Cardiac muscle cell (in vitro differentiated cells and primary cell): ENCODE measurements at regions not wholly inside any gene's neighbourhood (a gene's known extent, or its start where the extent isn't known, plus 50 kb on each side); places are given as distances from the start of the nearest gene placed in this dataset.

Source experiments
- DNase-seq, 2 donors: peaks; one replicate each; pipeline versions ENCODE4 v3.0.0 to v3.0.0-alpha.2; 2010 to 2017; ENCODE audit warnings: low read depth in 1 of 2, low spot score in 1 of 2
- H3K27ac ChIP-seq: fragments of 200-600 bp; sonication (generic); 2 replicates; pipeline ENCODE4 v1.5.1; 2016
- H3K27me3 ChIP-seq: fragments of 200-600 bp; sonication (generic); 2 replicates; pipeline ENCODE4 v1.6.0; 2016; ENCODE audit warnings: control low read depth
- H3K36me3 ChIP-seq: fragments of 200-600 bp; sonication (generic); 2 replicates; pipeline ENCODE4 v1.5.1; 2016; ENCODE audit warnings: control low read depth
- H3K4me1 ChIP-seq: fragments of 200-600 bp; sonication (generic); 2 replicates; pipeline ENCODE4 v1.8.1; 2017; ENCODE audit warnings: low read depth, mild to moderate bottlenecking, mixed run types
- H3K4me3 ChIP-seq: fragments of 200-600 bp; sonication (generic); 2 replicates; pipeline ENCODE4 v1.5.1; 2016; ENCODE audit warnings: mild to moderate bottlenecking
- H3K9me3 ChIP-seq: fragments of 200-600 bp; sonication (generic); 2 replicates; pipeline ENCODE4 v1.5.1; 2017; ENCODE audit warnings: low read depth, mild to moderate bottlenecking, control low read depth
- CTCF ChIP-seq: IDR thresholded peaks from 2 replicates; pipeline ENCODE4 v1.5.1; 2012; ENCODE audit warnings: low read depth, mild to moderate bottlenecking, low read length

- H3K27ac ChIP-seq, result no peak overlapping the region
- H3K4me3 ChIP-seq, result no peak overlapping the region
- no peak for DNase-seq
- no peak for TF ChIP-seq CTCF
- H3K27me3 ChIP-seq, result no peaks in the 10 kb centered on the region
- H3K4me1 ChIP-seq, result peaks cover 4% of the 10 kb centered on the region
- no peaks in the 10 kb centered on the region for H3K36me3 ChIP-seq
- no peaks in the 10 kb centered on the region for H3K9me3 ChIP-seq
These were observed 499.1 kb upstream of the TMPRSS15 start for GRCh38 chr21:18902660-18903059.

GRCh38 chr21:18907076-18907475, 503.5 kb upstream of the TMPRSS15 start:
- no peak for TF ChIP-seq CTCF
- Histone ChIP-seq H3K27me3 (no peaks in the 10 kb centered on the region), H3K4me3 (no peak overlapping the region), H3K9me3 (no peaks in the 10 kb centered on the region), H3K4me1 (peaks cover 4% of the 10 kb centered on the region), H3K36me3 (no peaks in the 10 kb centered on the region), H3K27ac (no peak overlapping the region)
- no peak for DNase-seq

- TF ChIP-seq CTCF, result no peak
- Histone ChIP-seq H3K36me3 (no peaks in the 10 kb centered on the region), H3K27me3 (no peaks in the 10 kb centered on the region), H3K9me3 (no peaks in the 10 kb centered on the region), H3K27ac (no peak overlapping the region), H3K4me3 (no peak overlapping the region), H3K4me1 (peaks cover 4% of the 10 kb centered on the region)
- DNase-seq, result no peak
These were observed 505.1 kb upstream of the TMPRSS15 start for GRCh38 chr21:18908641-18909040.

GRCh38 chr21:18913914-18914313, 510.3 kb upstream of the TMPRSS15 start:
- Histone ChIP-seq H3K36me3 (no peaks in the 10 kb centered on the region), H3K27me3 (no peaks in the 10 kb centered on the region), H3K9me3 (no peaks in the 10 kb centered on the region), H3K4me1 (no peaks in the 10 kb centered on the region), H3K4me3 (no peak overlapping the region), H3K27ac (no peak overlapping the region)
- DNase-seq, result no peak
- TF ChIP-seq CTCF, result no peak

- DNase-seq, result no peak
- H3K4me1 ChIP-seq, result no peaks in the 10 kb centered on the region
- no peak overlapping the region for H3K27ac ChIP-seq
- H3K27me3 ChIP-seq, result no peaks in the 10 kb centered on the region
- TF ChIP-seq CTCF, result no peak
- no peaks in the 10 kb centered on the region for H3K9me3 ChIP-seq
- no peaks in the 10 kb centered on the region for H3K36me3 ChIP-seq
- H3K4me3 ChIP-seq, result no peak overlapping the region
These were observed 511.0 kb upstream of the TMPRSS15 start for GRCh38 chr21:18914570-18914969.

GRCh38 chr21:18917622-18918021, 514.0 kb upstream of the TMPRSS15 start:
- DNase-seq, result peak in 1 of 2 donors; percentile 10
- H3K4me3 ChIP-seq, result no peak overlapping the region
- no peak for TF ChIP-seq CTCF
- H3K36me3 ChIP-seq, result no peaks in the 10 kb centered on the region
- no peak overlapping the region for H3K27ac ChIP-seq
- H3K9me3 ChIP-seq, result no peaks in the 10 kb centered on the region
- no peaks in the 10 kb centered on the region for H3K27me3 ChIP-seq
- H3K4me1 ChIP-seq, result no peaks in the 10 kb centered on the region
